HG03045 (cell line): ENCODE measurements at regions not wholly inside any gene's neighbourhood (a gene's known extent, or its start where the extent isn't known, plus 50 kb on each side); places are given as distances from the start of the nearest gene placed in this dataset.

Experiments used
- ATAC-seq: cut with Tn5 transposase; IDR thresholded peaks from one replicate; pipeline ENCODE4 v1.9.1; 2021; ENCODE audit warnings: mild to moderate bottlenecking, moderate library complexity; ENCODE audit not compliant: unreplicated experiment

DNA sequence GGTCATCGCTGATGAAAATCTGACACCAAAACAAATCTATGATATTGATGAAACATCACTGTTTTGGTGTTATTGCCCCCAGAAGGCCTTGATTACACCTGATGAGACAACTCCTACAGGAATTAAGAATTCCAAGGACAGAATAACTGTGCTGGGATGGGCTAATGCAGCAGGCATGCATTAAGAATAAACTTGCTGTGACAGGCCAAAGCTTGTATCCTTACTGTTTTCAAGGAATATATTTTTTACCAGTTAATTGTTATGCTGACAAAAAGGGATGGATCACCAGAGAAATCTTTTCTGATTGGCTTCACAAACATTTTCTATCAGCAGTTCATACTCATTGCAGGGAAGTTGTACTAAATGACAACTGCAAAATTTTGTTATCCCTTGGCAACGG lies 278.2 kb downstream of the IKZF2 start:
- no peak for ATAC-seq

DNA sequence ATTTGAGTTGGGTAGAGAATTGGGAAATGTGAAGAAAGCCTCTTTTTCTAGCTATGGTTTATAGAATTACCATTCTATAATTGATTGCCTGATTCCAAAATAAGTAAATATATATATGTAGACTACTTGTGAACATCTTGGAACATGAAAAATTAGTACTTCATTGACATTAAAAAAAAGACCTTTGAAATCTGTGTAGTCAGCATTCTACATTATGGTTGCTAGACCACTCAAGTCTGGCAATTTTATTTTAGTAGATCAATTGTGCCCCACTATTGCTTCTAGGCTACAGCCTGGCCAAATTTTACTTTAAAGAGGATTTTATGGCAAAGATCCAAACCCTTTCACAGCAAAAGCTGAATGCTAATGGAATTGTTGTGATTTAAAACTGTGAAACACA lies 279.8 kb downstream of the IKZF2 start:
- ATAC-seq, result no peak

- ATAC-seq, result no peak
Observed at GRCh38 chr2:212864186-212864585, 287.2 kb downstream of the IKZF2 start.

GRCh38 chr2:212863185-212863588 lies 288.2 kb downstream of the IKZF2 start:
- no peak for ATAC-seq

DNA sequence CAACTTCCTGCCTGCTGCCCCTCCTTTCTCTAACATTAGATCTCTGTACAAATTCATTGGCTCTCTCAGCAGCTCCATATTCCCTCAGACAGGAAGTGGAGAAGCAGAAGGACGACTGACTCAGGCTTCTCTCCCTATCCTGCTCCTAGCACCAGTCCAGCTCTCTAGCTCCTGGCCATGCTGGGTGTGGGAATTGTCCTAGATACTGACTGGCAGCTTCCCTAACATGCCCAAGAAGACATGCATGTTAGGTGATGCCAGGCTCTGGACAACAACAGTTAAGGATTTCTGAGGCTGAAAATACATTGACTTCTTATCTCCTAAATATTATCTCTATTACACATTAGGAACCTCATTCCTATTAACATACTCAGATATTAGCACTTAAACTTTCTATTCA lies 292.9 kb downstream of the IKZF2 start:
- no peak for ATAC-seq

DNA sequence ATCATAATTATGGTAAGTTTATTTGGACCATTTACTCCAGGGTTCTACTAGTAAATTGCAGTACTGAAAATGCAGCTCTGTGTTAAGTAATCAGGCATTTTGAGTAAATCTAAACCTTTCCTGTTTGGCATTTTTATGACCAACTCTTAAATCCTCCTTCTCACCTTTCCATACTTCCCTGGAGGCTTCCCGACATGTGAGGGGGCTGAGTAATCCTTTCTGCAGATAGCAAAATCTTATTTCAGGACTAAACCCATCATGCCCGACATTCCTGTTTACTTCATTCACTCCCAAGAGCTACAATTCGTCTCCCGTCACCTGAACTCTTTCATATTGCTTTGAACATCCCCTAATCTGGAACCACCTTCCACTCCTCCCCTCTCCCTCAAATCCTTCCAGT lies 296.6 kb downstream of the IKZF2 start:
- ATAC-seq, result no peak

GRCh38 chr2:212854116-212854515 lies 297.3 kb downstream of the IKZF2 start:
- ATAC-seq, result no peak

- no peak for ATAC-seq
Observed at GRCh38 chr2:212845941-212846340, 305.5 kb downstream of the IKZF2 start.

GRCh38 chr2:212843409-212844199 lies 305.0 kb upstream of the ERBB4 start:
- no peak for ATAC-seq

- ATAC-seq, result no peak
Observed at GRCh38 chr2:212842544-212843185, 304.1 kb upstream of the ERBB4 start.

DNA sequence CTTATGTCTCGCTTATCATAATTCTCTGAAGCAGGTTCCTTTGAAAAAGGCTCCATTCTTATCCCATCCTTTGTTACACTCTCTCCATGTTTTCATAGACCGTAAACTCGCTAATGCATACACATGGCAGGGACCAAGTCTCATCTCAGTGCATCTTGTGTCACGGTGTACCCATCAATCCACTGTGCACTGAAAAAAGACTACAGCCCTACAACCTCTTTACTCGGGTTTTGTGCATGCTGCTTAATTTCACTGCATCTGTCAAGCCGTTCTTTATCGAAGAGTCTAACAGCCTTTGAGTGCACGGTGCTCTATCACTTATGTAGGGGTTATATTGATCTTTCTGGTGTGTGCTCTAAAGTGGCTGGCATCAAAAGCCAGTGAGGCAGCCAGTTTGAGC lies 302.9 kb upstream of the ERBB4 start:
- no peak for ATAC-seq

GRCh38 chr2:212832211-212833195 lies 293.9 kb upstream of the ERBB4 start:
- no peak for ATAC-seq

GRCh38 chr2:212831671-212832199 lies 293.1 kb upstream of the ERBB4 start:
- ATAC-seq, result no peak

DNA sequence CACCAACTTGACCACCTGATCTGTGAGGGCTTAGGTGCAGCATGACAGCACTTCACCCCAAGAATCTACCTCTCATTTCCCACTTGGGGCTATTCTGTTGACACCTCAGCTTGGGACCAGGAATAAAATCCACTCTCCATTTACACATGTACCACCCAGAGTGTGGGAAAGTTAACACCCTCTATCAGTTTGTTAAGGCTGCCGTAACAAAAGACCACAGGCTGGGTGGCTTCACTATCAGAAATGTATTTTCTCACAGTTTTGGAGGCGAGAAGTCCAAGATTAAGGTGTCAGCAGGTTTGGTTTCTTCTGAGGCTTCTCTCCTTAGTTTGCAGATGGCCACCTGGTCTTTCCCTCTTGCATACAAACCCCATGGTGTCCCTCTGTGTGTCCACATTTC lies 277.7 kb upstream of the ERBB4 start:
- no peak for ATAC-seq

DNA sequence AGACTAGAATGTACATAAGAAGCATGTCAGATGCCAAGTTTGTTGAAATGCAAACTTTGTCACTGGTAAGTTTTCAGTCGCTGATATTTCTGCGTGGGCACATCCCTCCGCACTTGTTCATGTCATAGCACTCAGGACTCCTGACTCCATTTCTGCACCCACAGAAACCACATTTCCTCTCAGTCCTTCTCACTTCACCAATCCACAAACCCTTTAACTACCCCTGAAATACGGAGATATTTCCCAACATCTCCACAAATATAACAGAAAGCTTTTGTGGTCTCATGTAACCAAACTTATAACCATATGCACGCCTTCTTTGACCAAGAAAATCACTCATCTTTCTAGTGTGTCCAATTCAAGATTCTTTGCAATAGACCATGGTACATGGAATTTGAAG lies 276.9 kb upstream of the ERBB4 start:
- ATAC-seq, result peak; percentile 63

- no peak for ATAC-seq
Observed at GRCh38 chr2:212814941-212815340, 276.3 kb upstream of the ERBB4 start.

GRCh38 chr2:212811921-212812320 lies 273.3 kb upstream of the ERBB4 start:
- no peak for ATAC-seq

DNA sequence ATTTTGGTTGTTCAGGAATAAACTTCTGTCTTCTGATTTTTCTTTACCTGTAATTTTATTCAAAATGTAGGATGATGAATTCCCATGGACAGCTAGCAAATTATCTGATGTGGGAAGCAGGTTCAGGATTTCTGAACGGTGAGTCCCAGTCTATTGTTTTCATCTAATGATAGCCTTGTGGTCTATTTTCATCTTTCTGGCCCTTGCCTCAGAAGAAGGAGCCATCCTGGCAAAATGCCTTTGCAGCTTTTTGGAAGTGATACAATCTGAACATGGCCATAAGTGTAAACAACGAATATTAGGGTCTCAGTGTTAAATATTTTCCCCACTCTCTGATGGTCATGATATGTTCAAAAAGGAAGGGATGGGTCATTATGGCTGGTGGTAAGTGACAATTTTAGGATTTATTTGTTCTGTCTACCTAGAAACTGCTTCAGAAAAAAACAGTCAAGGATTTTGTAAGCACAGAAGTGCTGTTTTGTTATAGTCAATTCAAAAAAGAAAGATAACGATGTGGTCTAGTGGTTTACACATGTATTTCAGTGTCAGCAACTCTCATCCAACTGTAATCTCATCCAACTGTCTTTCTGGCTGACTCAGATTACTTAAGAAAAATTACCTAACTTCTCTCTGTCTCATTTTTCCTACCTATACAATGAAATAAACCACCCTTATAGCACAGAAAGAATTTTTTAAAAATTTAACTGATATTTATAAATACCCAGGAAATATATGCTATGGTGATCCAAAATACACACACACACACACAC lies 272.6 kb upstream of the ERBB4 start:
- no peak for ATAC-seq

- ATAC-seq, result no peak
Observed at GRCh38 chr2:212797484-212798205, 259.0 kb upstream of the ERBB4 start.

DNA sequence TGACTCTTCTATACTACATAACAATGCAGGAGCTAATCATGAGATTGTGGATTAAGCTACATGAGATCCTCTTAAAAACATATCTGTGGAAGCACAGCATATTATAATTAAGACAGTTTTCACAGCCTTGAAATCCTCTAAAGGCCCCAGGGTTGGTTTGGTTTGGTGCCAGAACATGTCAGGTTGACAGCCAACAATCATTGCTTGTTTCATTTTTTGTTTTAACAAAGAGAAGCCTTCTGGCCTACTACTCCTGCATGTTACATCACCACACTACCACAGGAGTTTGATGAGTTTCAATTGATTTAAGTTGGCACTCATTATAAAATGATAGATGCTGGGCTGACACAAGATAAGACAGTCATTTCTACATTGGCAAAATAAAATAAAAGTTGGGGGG lies 255.9 kb upstream of the ERBB4 start:
- ATAC-seq, result no peak
